ENCODE measurements at regions not wholly inside any gene's neighbourhood (a gene's known extent, or its start where the extent isn't known, plus 50 kb on each side); places are given as distances from the start of the nearest gene placed in this dataset.

DNA sequence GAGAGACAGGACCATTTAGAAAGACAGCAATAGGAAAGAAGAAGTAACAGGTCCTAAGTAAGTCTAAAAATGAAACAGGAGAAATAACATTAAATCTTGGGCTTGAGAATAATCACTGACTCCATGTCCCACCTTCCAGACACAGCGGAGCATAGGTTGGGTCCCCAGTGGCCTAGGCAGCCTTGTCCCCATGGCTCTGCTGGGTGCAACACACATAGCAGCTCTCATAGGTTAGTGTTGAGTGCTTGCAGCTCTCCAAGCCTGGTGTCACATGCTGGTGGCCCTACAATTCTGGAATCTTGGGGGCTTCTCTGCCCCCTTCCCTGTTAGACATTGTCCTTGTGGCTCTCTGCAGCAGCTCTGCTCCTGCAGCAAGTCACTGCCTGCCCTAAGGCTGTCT lies 952.8 kb upstream of the ADGRL2 start:
- no peak overlapping the region for H3K4me2 ChIP-seq (ENCODE audit: low read length)
- H3K27me3 ChIP-seq (ENCODE audit: insufficient read depth, low read depth, low read length): no peaks in the 10 kb centered on the region
- no peaks in the 10 kb centered on the region for H4K20me1 ChIP-seq (ENCODE audit: insufficient read depth)
- no peaks in the 10 kb centered on the region for H3K79me2 ChIP-seq (replicated peaks; ENCODE audit: insufficient read depth, low read length)
- H3K9ac ChIP-seq (ENCODE audit: low read length): no peak overlapping the region
- no peaks in the 10 kb centered on the region for H3K36me3 ChIP-seq (ENCODE audit: insufficient read depth, low read length)
- no peak for TF ChIP-seq EP300 (conservative IDR thresholded peaks at IDR 0.05; ENCODE audit: poor library complexity, severe bottlenecking)
- TF ChIP-seq EZH2 (IDR thresholded peaks at IDR 0.05; ENCODE audit: borderline replicate concordance, insufficient read depth, low read length, poor library complexity, severe bottlenecking): no peak
- TF ChIP-seq POLR2AphosphoS5 (IDR thresholded peaks at IDR 0.05): no peak
- TF ChIP-seq, protein P1, sequence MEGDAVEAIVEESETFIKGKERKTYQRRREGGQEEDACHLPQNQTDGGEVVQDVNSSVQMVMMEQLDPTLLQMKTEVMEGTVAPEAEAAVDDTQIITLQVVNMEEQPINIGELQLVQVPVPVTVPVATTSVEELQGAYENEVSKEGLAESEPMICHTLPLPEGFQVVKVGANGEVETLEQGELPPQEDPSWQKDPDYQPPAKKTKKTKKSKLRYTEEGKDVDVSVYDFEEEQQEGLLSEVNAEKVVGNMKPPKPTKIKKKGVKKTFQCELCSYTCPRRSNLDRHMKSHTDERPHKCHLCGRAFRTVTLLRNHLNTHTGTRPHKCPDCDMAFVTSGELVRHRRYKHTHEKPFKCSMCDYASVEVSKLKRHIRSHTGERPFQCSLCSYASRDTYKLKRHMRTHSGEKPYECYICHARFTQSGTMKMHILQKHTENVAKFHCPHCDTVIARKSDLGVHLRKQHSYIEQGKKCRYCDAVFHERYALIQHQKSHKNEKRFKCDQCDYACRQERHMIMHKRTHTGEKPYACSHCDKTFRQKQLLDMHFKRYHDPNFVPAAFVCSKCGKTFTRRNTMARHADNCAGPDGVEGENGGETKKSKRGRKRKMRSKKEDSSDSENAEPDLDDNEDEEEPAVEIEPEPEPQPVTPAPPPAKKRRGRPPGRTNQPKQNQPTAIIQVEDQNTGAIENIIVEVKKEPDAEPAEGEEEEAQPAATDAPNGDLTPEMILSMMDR (IDR thresholded peaks at IDR 0.05; ENCODE audit: poor library complexity, severe bottlenecking): no peak
- TF ChIP-seq TAF1 (IDR thresholded peaks at IDR 0.05; ENCODE audit: low read depth): no peak
- no peak for TF ChIP-seq SMC3 (conservative IDR thresholded peaks at IDR 0.05; ENCODE audit: poor library complexity)
- TF ChIP-seq, protein P2, sequence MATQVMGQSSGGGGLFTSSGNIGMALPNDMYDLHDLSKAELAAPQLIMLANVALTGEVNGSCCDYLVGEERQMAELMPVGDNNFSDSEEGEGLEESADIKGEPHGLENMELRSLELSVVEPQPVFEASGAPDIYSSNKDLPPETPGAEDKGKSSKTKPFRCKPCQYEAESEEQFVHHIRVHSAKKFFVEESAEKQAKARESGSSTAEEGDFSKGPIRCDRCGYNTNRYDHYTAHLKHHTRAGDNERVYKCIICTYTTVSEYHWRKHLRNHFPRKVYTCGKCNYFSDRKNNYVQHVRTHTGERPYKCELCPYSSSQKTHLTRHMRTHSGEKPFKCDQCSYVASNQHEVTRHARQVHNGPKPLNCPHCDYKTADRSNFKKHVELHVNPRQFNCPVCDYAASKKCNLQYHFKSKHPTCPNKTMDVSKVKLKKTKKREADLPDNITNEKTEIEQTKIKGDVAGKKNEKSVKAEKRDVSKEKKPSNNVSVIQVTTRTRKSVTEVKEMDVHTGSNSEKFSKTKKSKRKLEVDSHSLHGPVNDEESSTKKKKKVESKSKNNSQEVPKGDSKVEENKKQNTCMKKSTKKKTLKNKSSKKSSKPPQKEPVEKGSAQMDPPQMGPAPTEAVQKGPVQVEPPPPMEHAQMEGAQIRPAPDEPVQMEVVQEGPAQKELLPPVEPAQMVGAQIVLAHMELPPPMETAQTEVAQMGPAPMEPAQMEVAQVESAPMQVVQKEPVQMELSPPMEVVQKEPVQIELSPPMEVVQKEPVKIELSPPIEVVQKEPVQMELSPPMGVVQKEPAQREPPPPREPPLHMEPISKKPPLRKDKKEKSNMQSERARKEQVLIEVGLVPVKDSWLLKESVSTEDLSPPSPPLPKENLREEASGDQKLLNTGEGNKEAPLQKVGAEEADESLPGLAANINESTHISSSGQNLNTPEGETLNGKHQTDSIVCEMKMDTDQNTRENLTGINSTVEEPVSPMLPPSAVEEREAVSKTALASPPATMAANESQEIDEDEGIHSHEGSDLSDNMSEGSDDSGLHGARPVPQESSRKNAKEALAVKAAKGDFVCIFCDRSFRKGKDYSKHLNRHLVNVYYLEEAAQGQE (IDR thresholded peaks at IDR 0.05; ENCODE audit: borderline replicate concordance): no peak
- no peak for TF ChIP-seq MXI1 (conservative IDR thresholded peaks at IDR 0.05; ENCODE audit: poor library complexity, severe bottlenecking)
- TF ChIP-seq RAD21 (conservative IDR thresholded peaks at IDR 0.05): no peak
- no peaks in the 10 kb centered on the region for H3K9me2 ChIP-seq (ENCODE audit: insufficient read depth, low read length)
- no peak overlapping the region for H3K27ac ChIP-seq (ENCODE audit: low read length)
- H3K4me3 ChIP-seq (ENCODE audit: low read length): no peak overlapping the region
- H3K9me3 ChIP-seq (ENCODE audit: low read length): no peaks in the 10 kb centered on the region
- no peaks in the 10 kb centered on the region for H3F3A ChIP-seq (ENCODE audit: insufficient read depth, low read length, poor library complexity, severe bottlenecking)
- no peak overlapping the region for H2AFZ ChIP-seq (ENCODE audit: low read depth, low read length)

DNA sequence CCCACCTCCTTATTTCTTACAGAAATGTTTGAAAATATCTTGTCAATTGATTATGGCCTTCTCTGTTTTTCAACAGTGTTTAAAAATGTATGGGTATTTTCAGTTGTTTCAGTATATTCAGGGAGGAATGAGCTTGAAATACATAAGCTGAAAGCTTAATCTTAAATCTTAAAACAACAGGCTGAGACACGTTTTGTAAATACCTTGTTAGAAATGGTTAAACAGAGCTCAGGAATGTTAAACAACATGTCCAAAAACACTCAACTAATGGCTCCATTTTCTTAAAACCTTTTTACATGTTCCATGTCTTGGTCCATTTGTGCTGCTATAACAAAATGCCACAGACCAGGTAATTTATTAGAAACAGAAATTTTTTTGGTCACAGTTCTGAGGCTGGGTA lies 953.8 kb upstream of the ADGRL2 start:
- Histone ChIP-seq H3K4me2 (ENCODE audit: low read length) (no peak overlapping the region), H3K9me2 (ENCODE audit: insufficient read depth, low read length) (no peaks in the 10 kb centered on the region), H3K27me3 (ENCODE audit: insufficient read depth, low read depth, low read length) (no peaks in the 10 kb centered on the region), H3K4me3 (ENCODE audit: low read length) (no peak overlapping the region), H3K79me2 (replicated peaks; ENCODE audit: insufficient read depth, low read length) (no peaks in the 10 kb centered on the region), H2AFZ (ENCODE audit: low read depth, low read length) (no peak overlapping the region), H3K27ac (ENCODE audit: low read length) (no peak overlapping the region), H3K9ac (ENCODE audit: low read length) (no peak overlapping the region), H3F3A (ENCODE audit: insufficient read depth, low read length, poor library complexity, severe bottlenecking) (no peaks in the 10 kb centered on the region), H4K20me1 (ENCODE audit: insufficient read depth) (no peaks in the 10 kb centered on the region), H3K9me3 (ENCODE audit: low read length) (no peaks in the 10 kb centered on the region), H3K36me3 (ENCODE audit: insufficient read depth, low read length) (no peaks in the 10 kb centered on the region)
- TF ChIP-seq, protein P2 (IDR thresholded peaks at IDR 0.05; ENCODE audit: borderline replicate concordance): no peak
- TF ChIP-seq EZH2 (IDR thresholded peaks at IDR 0.05; ENCODE audit: borderline replicate concordance, insufficient read depth, low read length, poor library complexity, severe bottlenecking) (no peak), POLR2AphosphoS5 (IDR thresholded peaks at IDR 0.05) (no peak), MXI1 (conservative IDR thresholded peaks at IDR 0.05; ENCODE audit: poor library complexity, severe bottlenecking) (no peak), RAD21 (conservative IDR thresholded peaks at IDR 0.05) (no peak), EP300 (conservative IDR thresholded peaks at IDR 0.05; ENCODE audit: poor library complexity, severe bottlenecking) (no peak), TAF1 (IDR thresholded peaks at IDR 0.05; ENCODE audit: low read depth) (no peak), SMC3 (conservative IDR thresholded peaks at IDR 0.05; ENCODE audit: poor library complexity) (no peak)
- TF ChIP-seq, protein P1 (IDR thresholded peaks at IDR 0.05; ENCODE audit: poor library complexity, severe bottlenecking): no peak

Data from neural cell (in vitro differentiated cells).